HG03066 (cell line): ENCODE measurements at regions not wholly inside any gene's neighbourhood (a gene's known extent, or its start where the extent isn't known, plus 50 kb on each side); places are given as distances from the start of the nearest gene placed in this dataset.
"Not testable (repeated sequence)": the region's sequence is repeated elsewhere in the genome, so short reads cannot be mapped to it uniquely, and the experiment has no call there.

ENCODE experiments used
- ATAC-seq: cut with Tn5 transposase; IDR thresholded peaks from one replicate; pipeline ENCODE4 v1.9.1; 2021; ENCODE audit warnings: low read depth; ENCODE audit not compliant: unreplicated experiment

DNA sequence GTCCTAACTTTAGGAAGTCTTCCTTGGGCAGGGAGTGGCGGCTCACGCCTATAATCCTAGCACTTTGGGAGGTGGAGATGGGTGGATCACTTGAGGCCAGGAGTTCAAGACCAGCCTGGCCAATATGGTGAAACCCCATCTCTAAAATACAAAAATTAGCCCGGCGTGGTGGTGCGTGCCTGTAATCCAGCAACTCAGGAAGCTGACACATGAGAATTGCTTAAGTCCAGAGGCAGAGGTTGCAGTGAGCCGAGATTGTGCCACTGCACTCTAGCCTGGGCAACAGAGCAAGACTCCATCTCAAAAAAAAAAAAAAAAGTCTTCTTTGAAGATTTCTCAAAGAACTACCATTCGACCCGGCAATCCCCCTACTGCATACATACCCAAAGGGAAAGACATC lies 50.0 kb upstream of the GPCPD1 start:
- ATAC-seq: not testable (repeated sequence)
